NB4 (cell line): ENCODE measurements at regions not wholly inside any gene's neighbourhood (a gene's known extent, or its start where the extent isn't known, plus 50 kb on each side); places are given as distances from the start of the nearest gene placed in this dataset.

Experiments
- CTCF ChIP-seq: IDR thresholded peaks from one replicate; pipeline ENCODE4 v1.5.1; 2012; ENCODE audit warnings: low read depth, low read length
- MAX ChIP-seq: IDR thresholded peaks from 2 replicates; pipeline ENCODE4 v1.6.1; 2011; ENCODE audit warnings: low read depth, low read length
- MYC ChIP-seq: IDR thresholded peaks from 2 replicates; pipeline ENCODE4 v1.6.1; 2011; ENCODE audit warnings: low read depth, low read length
- POLR2A ChIP-seq: IDR thresholded peaks from 2 replicates; pipeline ENCODE4 v1.6.1; 2011; ENCODE audit warnings: mild to moderate bottlenecking; ENCODE audit not compliant: insufficient read length; ENCODE audit errors: extremely low read depth

GRCh38 chr12:58086930-58087329 lies 145.6 kb downstream of the ATP23 start:
- no peak for TF ChIP-seq CTCF
- no peak for TF ChIP-seq POLR2A
- no peak for TF ChIP-seq MYC
- TF ChIP-seq MAX = no peak
